ENCODE measurements at regions not wholly inside any gene's neighbourhood (a gene's known extent, or its start where the extent isn't known, plus 50 kb on each side); places are given as distances from the start of the nearest gene placed in this dataset.
"Not testable (repeated sequence)": the region's sequence is repeated elsewhere in the genome, so short reads cannot be mapped to it uniquely, and the experiment has no call there.

- H3K36me3 Mint-ChIP-seq, H3K27me3 Mint-ChIP-seq, H3K9me3 Mint-ChIP-seq, H3K27ac Mint-ChIP-seq, H3K4me3 Mint-ChIP-seq, H3K4me1 Mint-ChIP-seq: not testable (repeated sequence)
Measured at GRCh38 chr9:42568942-42569556, 385.6 kb downstream of the SPATA31A6 start.

GRCh38 chr9:42577851-42578250 lies 394.4 kb downstream of the SPATA31A6 start:
- not testable (repeated sequence) for H3K36me3 Mint-ChIP-seq, H3K4me1 Mint-ChIP-seq, H3K4me3 Mint-ChIP-seq, H3K27me3 Mint-ChIP-seq, H3K27ac Mint-ChIP-seq, H3K9me3 Mint-ChIP-seq

Data from activated naive CD4-positive, alpha-beta T cell treated with anti-CD3 and anti-CD28 coated beads, Interleukin-2, amount 50 U/mL, for 24 hours (primary cell).